Hepatocyte (in vitro differentiated cells): ENCODE measurements at regions not wholly inside any gene's neighbourhood (a gene's known extent, or its start where the extent isn't known, plus 50 kb on each side); places are given as distances from the start of the nearest gene placed in this dataset.
A peak's percentile ranks its signal among the peaks of the same experiment; 100 is the strongest.

Source experiments
- DNase-seq: peaks from one replicate; pipeline ENCODE4 v3.0.0-alpha.2; 2016; ENCODE audit warnings: low spot score
- H2AFZ ChIP-seq: fragments of 200-600 bp; sonication (generic); 2 replicates; pipeline ENCODE4 v1.6.0; 2016; ENCODE audit warnings: antibody characterized with exemption, mild to moderate bottlenecking
- H3K27ac ChIP-seq: fragments of 200-600 bp; sonication (generic); 2 replicates; pipeline ENCODE4 v1.5.1; 2016; ENCODE audit warnings: mild to moderate bottlenecking
- H3K27me3 ChIP-seq: fragments of 200-600 bp; sonication (generic); 2 replicates; pipeline ENCODE4 v1.6.1; 2016
- H3K36me3 ChIP-seq: fragments of 200-600 bp; sonication (generic); replicated peaks from 2 replicates; pipeline ENCODE4 v1.5.1; 2016; ENCODE audit warnings: low read depth; ENCODE audit not compliant: insufficient read depth
- H3K4me1 ChIP-seq: fragments of 200-600 bp; sonication (generic); 2 replicates; pipeline ENCODE4 v1.5.1; 2016; ENCODE audit warnings: mild to moderate bottlenecking, moderate library complexity; ENCODE audit not compliant: insufficient read depth
- H3K4me2 ChIP-seq: fragments of 200-600 bp; sonication (generic); 2 replicates; pipeline ENCODE4 v1.6.0; 2016
- H3K4me3 ChIP-seq: fragments of 200-600 bp; sonication (generic); 2 replicates; pipeline ENCODE4 v1.5.1; 2016; ENCODE audit warnings: mild to moderate bottlenecking
- H3K79me2 ChIP-seq: fragments of 200-600 bp; sonication (generic); 2 replicates; pipeline ENCODE4 v1.6.0; 2017; ENCODE audit warnings: mild to moderate bottlenecking
- H3K9me2 ChIP-seq: fragments of 200-600 bp; sonication (generic); replicated peaks from 2 replicates; pipeline ENCODE4 v1.6.0; 2017; ENCODE audit warnings: mild to moderate bottlenecking; ENCODE audit not compliant: insufficient read depth
- H3K9me3 ChIP-seq: fragments of 200-600 bp; sonication (generic); 2 replicates; pipeline ENCODE4 v1.5.1; 2016; ENCODE audit warnings: low read depth, mild to moderate bottlenecking
- H4K20me1 ChIP-seq: fragments of 200-600 bp; sonication (generic); 2 replicates; pipeline ENCODE4 v1.6.0; 2016; ENCODE audit warnings: mild to moderate bottlenecking; ENCODE audit not compliant: insufficient read depth, poor library complexity, severe bottlenecking
- EZH2 ChIP-seq: fragments of 200-600 bp; sonication (generic); IDR thresholded peaks from 2 replicates; pipeline ENCODE4 v1.6.1; 2016; ENCODE audit warnings: antibody characterized with exemption, mild to moderate bottlenecking, borderline replicate concordance
- EZH2phosphoT487 ChIP-seq: fragments of 200-600 bp; sonication (generic); IDR thresholded peaks from one replicate; pipeline ENCODE4 v1.6.1; 2018; ENCODE audit warnings: antibody characterized with exemption, mild to moderate bottlenecking, low read depth, moderate library complexity; ENCODE audit not compliant: unreplicated experiment, severe bottlenecking
- WGBS: methylation state at CpG from one replicate; pipeline ENCODE4 v1.1.6; 2016; ENCODE audit warnings: low lambda C conversion rate; ENCODE audit errors: missing lambda C conversion rate; 5-methylcytosine and 5-hydroxymethylcytosine counted together
- TF ChIP-seq, protein P1 (sequence below): fragments of 200-600 bp; sonication (generic); IDR thresholded peaks from 2 replicates; pipeline ENCODE4 v1.5.1; 2016; ENCODE audit warnings: antibody characterized with exemption, mild to moderate bottlenecking; ENCODE audit not compliant: poor library complexity

GRCh38 chr15:46170326-46170725, 535.5 kb downstream of the SQOR start:
- Histone ChIP-seq H3K27ac (no peak overlapping the region), H3K4me1 (no peaks in the 10 kb centered on the region), H3K9me3 (no peaks in the 10 kb centered on the region), H3K36me3 (no peaks in the 10 kb centered on the region), H3K79me2 (no peaks in the 10 kb centered on the region), H4K20me1 (no peaks in the 10 kb centered on the region), H3K27me3 (no peaks in the 10 kb centered on the region), H3K4me2 (no peak overlapping the region), H3K9me2 (no peaks in the 10 kb centered on the region), H3K4me3 (no peak overlapping the region), H2AFZ (no peak overlapping the region)
- WGBS = 88% methylated on average over 3 of the region's 3 CpGs
- DNase-seq = no peak
- TF ChIP-seq, protein P1, sequence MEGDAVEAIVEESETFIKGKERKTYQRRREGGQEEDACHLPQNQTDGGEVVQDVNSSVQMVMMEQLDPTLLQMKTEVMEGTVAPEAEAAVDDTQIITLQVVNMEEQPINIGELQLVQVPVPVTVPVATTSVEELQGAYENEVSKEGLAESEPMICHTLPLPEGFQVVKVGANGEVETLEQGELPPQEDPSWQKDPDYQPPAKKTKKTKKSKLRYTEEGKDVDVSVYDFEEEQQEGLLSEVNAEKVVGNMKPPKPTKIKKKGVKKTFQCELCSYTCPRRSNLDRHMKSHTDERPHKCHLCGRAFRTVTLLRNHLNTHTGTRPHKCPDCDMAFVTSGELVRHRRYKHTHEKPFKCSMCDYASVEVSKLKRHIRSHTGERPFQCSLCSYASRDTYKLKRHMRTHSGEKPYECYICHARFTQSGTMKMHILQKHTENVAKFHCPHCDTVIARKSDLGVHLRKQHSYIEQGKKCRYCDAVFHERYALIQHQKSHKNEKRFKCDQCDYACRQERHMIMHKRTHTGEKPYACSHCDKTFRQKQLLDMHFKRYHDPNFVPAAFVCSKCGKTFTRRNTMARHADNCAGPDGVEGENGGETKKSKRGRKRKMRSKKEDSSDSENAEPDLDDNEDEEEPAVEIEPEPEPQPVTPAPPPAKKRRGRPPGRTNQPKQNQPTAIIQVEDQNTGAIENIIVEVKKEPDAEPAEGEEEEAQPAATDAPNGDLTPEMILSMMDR = no peak
- TF ChIP-seq EZH2 (no peak), EZH2phosphoT487 (no peak)

- H3K9me3 ChIP-seq = no peaks in the 10 kb centered on the region
- no peaks in the 10 kb centered on the region for H3K4me1 ChIP-seq
- DNase-seq = peak; percentile 8
- TF ChIP-seq EZH2phosphoT487 (no peak), EZH2 (no peak)
- TF ChIP-seq, protein P1 = no peak
- no peak overlapping the region for H3K4me3 ChIP-seq
- no peaks in the 10 kb centered on the region for H3K79me2 ChIP-seq
- H3K4me2 ChIP-seq = no peak overlapping the region
- no peaks in the 10 kb centered on the region for H3K27me3 ChIP-seq
- H3K9me2 ChIP-seq = no peaks in the 10 kb centered on the region
- H3K27ac ChIP-seq = peak overlapping the region; percentile 25
- no peaks in the 10 kb centered on the region for H3K36me3 ChIP-seq
- no peak overlapping the region for H2AFZ ChIP-seq
- no peaks in the 10 kb centered on the region for H4K20me1 ChIP-seq
- WGBS = 67% methylated on average over 2 of the region's 2 CpGs
Measured at GRCh38 chr15:46174122-46174521, 539.3 kb downstream of the SQOR start.

GRCh38 chr15:46177219-46177618, 542.4 kb downstream of the SQOR start:
- Histone ChIP-seq H4K20me1 (no peaks in the 10 kb centered on the region), H3K4me3 (no peak overlapping the region), H3K36me3 (no peaks in the 10 kb centered on the region), H3K79me2 (no peaks in the 10 kb centered on the region), H2AFZ (no peak overlapping the region), H3K4me2 (no peak overlapping the region), H3K27me3 (no peaks in the 10 kb centered on the region), H3K4me1 (no peaks in the 10 kb centered on the region), H3K9me3 (no peaks in the 10 kb centered on the region), H3K27ac (no peak overlapping the region), H3K9me2 (no peaks in the 10 kb centered on the region)
- TF ChIP-seq EZH2phosphoT487 (no peak), EZH2 (no peak)
- whole genome bisulfite sequencing = 90% methylated on average over 2 of the region's 2 CpGs
- DNase-seq = no peak

DNA sequence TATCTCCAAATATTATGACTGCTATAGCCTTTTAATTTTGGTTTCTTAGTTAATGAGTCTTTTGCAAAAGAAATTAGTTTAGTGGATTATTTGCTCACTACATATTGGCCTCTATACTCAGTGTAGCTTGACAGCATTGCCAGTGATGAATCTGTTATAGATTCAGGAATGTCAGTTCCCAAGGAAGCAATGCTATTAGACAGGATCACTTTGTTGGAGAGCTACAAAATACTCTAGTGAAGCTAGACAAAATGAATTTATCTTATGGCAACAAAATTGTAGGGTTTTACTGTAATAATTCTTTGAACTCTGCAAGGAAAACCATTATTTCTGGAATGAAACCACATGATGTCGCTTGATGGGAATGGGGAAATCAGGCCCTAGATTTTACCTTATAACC, 543.3 kb downstream of the SQOR start:
- H3K4me2 ChIP-seq = no peak overlapping the region
- no peaks in the 10 kb centered on the region for H3K9me3 ChIP-seq
- 58% methylated on average over 1 of the region's 1 CpG for WGBS
- no peaks in the 10 kb centered on the region for H3K27me3 ChIP-seq
- no peaks in the 10 kb centered on the region for H3K9me2 ChIP-seq
- no peaks in the 10 kb centered on the region for H3K4me1 ChIP-seq
- no peak overlapping the region for H3K27ac ChIP-seq
- TF ChIP-seq EZH2phosphoT487 (no peak), EZH2 (no peak)
- TF ChIP-seq, protein P1 = no peak
- DNase-seq = no peak
- H2AFZ ChIP-seq = no peak overlapping the region
- H4K20me1 ChIP-seq = no peaks in the 10 kb centered on the region
- H3K79me2 ChIP-seq = no peaks in the 10 kb centered on the region
- no peak overlapping the region for H3K4me3 ChIP-seq
- no peaks in the 10 kb centered on the region for H3K36me3 ChIP-seq
